MM.1S (cell line): ENCODE measurements at regions not wholly inside any gene's neighbourhood (a gene's known extent, or its start where the extent isn't known, plus 50 kb on each side); places are given as distances from the start of the nearest gene placed in this dataset.

Experiments used
- DNase-seq: peaks from one replicate; pipeline ENCODE4 v3.0.0-alpha.2; 2015
- H2AFZ ChIP-seq: fragments of 300-600 bp; sonication (generic); 2 replicates; pipeline ENCODE4 v1.6.0; 2016; ENCODE audit warnings: antibody characterized with exemption, low read length
- H3F3A ChIP-seq: fragments of 300-600 bp; sonication (generic); 2 replicates; pipeline ENCODE4 v1.6.1; 2016; ENCODE audit warnings: mild to moderate bottlenecking, antibody characterized with exemption, low read length, moderate library complexity, mixed read lengths; ENCODE audit not compliant: insufficient read depth
- H3K27ac ChIP-seq: fragments of 300-600 bp; sonication (generic); 2 replicates; pipeline ENCODE4 v1.5.1; 2016; ENCODE audit warnings: mild to moderate bottlenecking, low read length
- H3K27me3 ChIP-seq: fragments of 300-600 bp; sonication (generic); replicated peaks from 2 replicates; pipeline ENCODE4 v1.6.0; 2016; ENCODE audit warnings: low read length; ENCODE audit not compliant: insufficient read depth
- H3K36me3 ChIP-seq: fragments of 300-600 bp; sonication (generic); replicated peaks from 2 replicates; pipeline ENCODE4 v1.6.1; 2016; ENCODE audit warnings: mild to moderate bottlenecking, low read length, mixed read lengths; ENCODE audit not compliant: insufficient read depth
- H3K4me1 ChIP-seq: fragments of 300-600 bp; sonication (generic); 2 replicates; pipeline ENCODE4 v1.6.1; 2016; ENCODE audit warnings: low read length, mixed read lengths
- H3K4me2 ChIP-seq: fragments of 300-600 bp; sonication (generic); 2 replicates; pipeline ENCODE4 v1.6.0; 2016; ENCODE audit warnings: low read depth, low read length
- H3K4me3 ChIP-seq: fragments of 300-600 bp; sonication (generic); 2 replicates; pipeline ENCODE4 v1.5.1; 2016; ENCODE audit warnings: low read length, mixed read lengths
- H3K79me2 ChIP-seq: fragments of 300-600 bp; sonication (generic); 2 replicates; pipeline ENCODE4 v1.6.1; 2016; ENCODE audit warnings: mixed run types, low read length, mixed read lengths
- H3K9ac ChIP-seq: fragments of 300-600 bp; sonication (generic); 2 replicates; pipeline ENCODE4 v1.6.1; 2016; ENCODE audit warnings: low read length, mixed read lengths
- H3K9me2 ChIP-seq: fragments of 300-600 bp; sonication (generic); replicated peaks from 2 replicates; pipeline ENCODE4 v1.6.1; 2016; ENCODE audit warnings: mild to moderate bottlenecking, low read length, mixed read lengths; ENCODE audit not compliant: insufficient read depth
- H3K9me3 ChIP-seq: fragments of 300-600 bp; sonication (generic); replicated peaks from 2 replicates; pipeline ENCODE4 v1.6.1; 2016; ENCODE audit warnings: mild to moderate bottlenecking, low read length, mixed read lengths; ENCODE audit not compliant: insufficient read depth
- H4K20me1 ChIP-seq: fragments of 300-600 bp; sonication (generic); 2 replicates; pipeline ENCODE4 v1.6.1; 2016; ENCODE audit warnings: mild to moderate bottlenecking, low read length, moderate library complexity, mixed read lengths; ENCODE audit not compliant: insufficient read depth
- CTCF ChIP-seq: fragments of 300-600 bp; sonication (generic); IDR thresholded peaks from 2 replicates; pipeline ENCODE4 v1.5.1; 2016; ENCODE audit warnings: antibody characterized with exemption, low read length, mixed read lengths
- EZH2 ChIP-seq: fragments of 300-600 bp; sonication (generic); optimal IDR thresholded peaks from 2 replicates; pipeline ENCODE3; 2017; ENCODE audit warnings: low read depth, mild to moderate bottlenecking, antibody characterized with exemption, low read length, mixed read lengths
- EZH2phosphoT487 ChIP-seq: fragments of 300-600 bp; sonication (generic); IDR thresholded peaks from 2 replicates; pipeline ENCODE4 v1.6.1; 2018; ENCODE audit warnings: antibody characterized with exemption, low read length

GRCh38 chr13:73898276-73898675 is 235.9 kb downstream of the KLF12 start:
- H3K4me1 ChIP-seq = no peaks in the 10 kb centered on the region
- H3K27ac ChIP-seq = no peak overlapping the region
- H3K4me3 ChIP-seq = no peak overlapping the region
- DNase-seq = no peak
- H3K9me3 ChIP-seq = no peaks in the 10 kb centered on the region
- no peaks in the 10 kb centered on the region for H3K79me2 ChIP-seq
- H3K9ac ChIP-seq = no peak overlapping the region
- H3K27me3 ChIP-seq = no peaks in the 10 kb centered on the region
- no peaks in the 10 kb centered on the region for H4K20me1 ChIP-seq
- H3K9me2 ChIP-seq = no peaks in the 10 kb centered on the region; the same call in 1 of the 2 replicates
- no peaks in the 10 kb centered on the region for H3K36me3 ChIP-seq
- no peaks in the 10 kb centered on the region for H3F3A ChIP-seq
- no peak for TF ChIP-seq CTCF
- TF ChIP-seq EZH2phosphoT487 = no peak
- no peak for TF ChIP-seq EZH2
- H3K4me2 ChIP-seq = no peak overlapping the region
- H2AFZ ChIP-seq = no peak overlapping the region

GRCh38 chr13:73894995-73895571 is 239.1 kb downstream of the KLF12 start:
- no peak for TF ChIP-seq EZH2
- no peak for TF ChIP-seq CTCF
- TF ChIP-seq EZH2phosphoT487 = no peak

GRCh38 chr13:73893833-73894232 is 240.4 kb downstream of the KLF12 start:
- H3K9me2 ChIP-seq = no peaks in the 10 kb centered on the region
- no peak overlapping the region for H3K9ac ChIP-seq
- H3K9me3 ChIP-seq = no peaks in the 10 kb centered on the region
- H3K27me3 ChIP-seq = no peaks in the 10 kb centered on the region
- no peak for DNase-seq
- no peak overlapping the region for H3K4me2 ChIP-seq
- no peak overlapping the region for H3K4me3 ChIP-seq
- no peaks in the 10 kb centered on the region for H3K36me3 ChIP-seq
- no peak overlapping the region for H2AFZ ChIP-seq
- H3F3A ChIP-seq = no peaks in the 10 kb centered on the region
- no peak for TF ChIP-seq EZH2
- TF ChIP-seq CTCF = no peak
- TF ChIP-seq EZH2phosphoT487 = no peak
- no peaks in the 10 kb centered on the region for H3K79me2 ChIP-seq
- no peaks in the 10 kb centered on the region for H4K20me1 ChIP-seq
- no peak overlapping the region for H3K27ac ChIP-seq
- H3K4me1 ChIP-seq = no peaks in the 10 kb centered on the region

More at GRCh38 chr13:73894995-73895571, 239.1 kb downstream of the KLF12 start:
- DNase-seq = no peak
- H3K9ac ChIP-seq = no peak overlapping the region
- H3K79me2 ChIP-seq = no peaks in the 10 kb centered on the region
- H3F3A ChIP-seq = no peaks in the 10 kb centered on the region
- H4K20me1 ChIP-seq = no peaks in the 10 kb centered on the region
- H3K27ac ChIP-seq = no peak overlapping the region
- H2AFZ ChIP-seq = no peak overlapping the region
- H3K4me3 ChIP-seq = no peak overlapping the region
- no peaks in the 10 kb centered on the region; the same call in 1 of the 2 replicates for H3K9me2 ChIP-seq
- H3K27me3 ChIP-seq = no peaks in the 10 kb centered on the region
- no peak overlapping the region for H3K4me2 ChIP-seq
- H3K9me3 ChIP-seq = no peaks in the 10 kb centered on the region
- H3K4me1 ChIP-seq = no peaks in the 10 kb centered on the region
- H3K36me3 ChIP-seq = no peaks in the 10 kb centered on the region
